ENCODE measurements at regions not wholly inside any gene's neighbourhood (a gene's known extent, or its start where the extent isn't known, plus 50 kb on each side); places are given as distances from the start of the nearest gene placed in this dataset.

DNA sequence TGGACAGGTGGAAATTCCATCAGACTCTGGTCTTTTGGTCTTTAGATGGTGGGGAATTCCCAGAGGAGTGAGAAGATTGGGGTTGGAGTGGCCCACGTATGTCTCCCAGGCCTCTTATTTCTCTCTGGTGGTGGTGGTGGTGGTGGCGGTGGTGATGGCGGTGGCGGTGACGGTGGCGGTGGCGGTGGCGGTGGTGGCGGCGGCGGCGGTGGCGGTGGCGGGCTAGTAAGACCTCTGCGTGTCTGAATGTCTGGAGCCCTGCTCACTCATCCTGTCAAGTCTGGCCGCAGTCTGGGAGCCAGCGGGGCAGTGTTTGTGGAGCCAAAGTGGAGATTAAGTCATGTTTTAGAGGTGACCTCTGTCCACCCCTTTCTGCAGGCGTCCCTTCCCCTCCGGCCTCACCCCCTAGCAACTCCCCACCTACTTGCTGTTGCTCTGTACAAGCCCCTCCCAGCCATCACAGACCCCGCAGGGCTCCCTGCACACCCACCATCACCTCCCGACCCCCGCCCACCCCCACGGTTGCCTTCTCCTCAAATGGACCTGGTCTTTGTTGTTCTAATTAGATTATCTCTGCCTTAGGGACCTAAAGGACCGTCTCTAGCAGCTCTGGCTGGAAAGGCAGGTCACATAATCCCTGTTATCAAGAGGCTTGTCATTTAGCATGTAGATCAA, 165.0 kb upstream of the TBX20 start:
- TF ChIP-seq TAF1 (IDR thresholded peaks at IDR 0.05; ENCODE audit: borderline replicate concordance, insufficient read depth, low read length) (no peak), POLR2AphosphoS5 (IDR thresholded peaks at IDR 0.05; ENCODE audit: low read depth, low read length) (no peak)
